SJSA1 (cell line): ENCODE measurements at regions not wholly inside any gene's neighbourhood (a gene's known extent, or its start where the extent isn't known, plus 50 kb on each side); places are given as distances from the start of the nearest gene placed in this dataset.

ENCODE experiments used
- DNase-seq, 2 experiments: peaks; one replicate each; pipeline ENCODE4 v3.0.0-alpha.2; 2015 to 2020; ENCODE audit warnings: low spot score in 2 of 2, low read depth in 1 of 2
- H3K27ac ChIP-seq: fragments of 250-450 bp; sonication (Bioruptor Pico); 2 replicates; pipeline ENCODE4 v1.5.1; 2020; ENCODE audit warnings: mild to moderate bottlenecking, moderate library complexity
- H3K27me3 ChIP-seq: fragments of 250-450 bp; sonication (Bioruptor Pico); replicated peaks from 2 replicates; pipeline ENCODE4 v1.5.1; 2020; ENCODE audit warnings: mild to moderate bottlenecking, moderate library complexity
- H3K36me3 ChIP-seq: fragments of 250-450 bp; sonication (Bioruptor Pico); 2 replicates; pipeline ENCODE4 v1.5.1; 2020; ENCODE audit warnings: mild to moderate bottlenecking
- H3K4me1 ChIP-seq: fragments of 250-450 bp; sonication (Bioruptor Pico); replicated peaks from 2 replicates; pipeline ENCODE4 v1.6.1; 2021; ENCODE audit warnings: mild to moderate bottlenecking
- H3K4me3 ChIP-seq: fragments of 250-450 bp; sonication (Bioruptor Pico); 2 replicates; pipeline ENCODE4 v1.5.1; 2020; ENCODE audit warnings: mild to moderate bottlenecking
- H3K9me3 ChIP-seq: fragments of 250-450 bp; sonication (Bioruptor Pico); replicated peaks from 2 replicates; pipeline ENCODE4 v1.5.1; 2020; ENCODE audit warnings: mild to moderate bottlenecking

DNA sequence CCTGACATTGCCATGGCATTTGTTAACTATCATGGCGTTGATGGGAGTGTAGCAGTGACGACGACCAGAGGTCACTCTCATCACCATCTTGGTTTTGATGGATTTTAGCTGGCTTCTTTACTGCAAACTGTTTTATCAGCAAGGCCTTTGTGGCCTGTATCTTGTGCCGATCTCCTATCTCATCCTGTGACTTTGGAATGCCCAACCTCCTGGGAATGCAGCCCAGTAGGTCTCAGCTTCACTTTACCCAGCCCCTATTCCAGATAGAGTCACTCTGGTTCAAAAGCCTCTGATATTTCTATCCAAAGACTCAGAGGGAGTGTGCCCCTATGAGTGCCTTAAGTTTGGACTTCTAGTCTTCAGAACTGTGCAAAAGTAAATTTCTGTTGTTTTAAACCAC is 130.1 kb downstream of the ADAMTS1 start:
- Histone ChIP-seq H3K4me3 (no peak overlapping the region), H3K4me1 (peaks cover 22% of the 10 kb centered on the region), H3K9me3 (no peaks in the 10 kb centered on the region), H3K36me3 (no peaks in the 10 kb centered on the region), H3K27ac (no peak overlapping the region), H3K27me3 (no peaks in the 10 kb centered on the region)
- DNase-seq = no peak

DNA sequence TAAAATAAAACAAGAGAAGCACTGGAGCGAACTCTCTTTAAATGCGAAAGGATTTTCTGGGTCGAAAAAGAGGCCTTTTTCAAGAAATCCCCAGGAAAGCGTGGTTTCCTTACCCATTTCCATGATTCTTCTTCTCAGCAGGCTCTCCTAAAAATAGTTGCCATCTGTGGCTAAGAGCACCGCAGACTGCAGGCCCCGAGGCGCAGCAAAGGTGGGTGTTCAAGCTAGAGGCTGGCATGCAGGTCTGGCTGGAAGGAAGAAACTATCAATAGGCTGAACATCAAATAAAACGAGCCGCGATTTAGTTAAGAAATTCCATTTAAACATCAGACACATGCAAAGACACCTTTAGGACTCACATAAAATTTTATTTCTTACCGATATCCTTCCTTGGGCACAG is 135.1 kb downstream of the ADAMTS1 start:
- no peaks in the 10 kb centered on the region for H3K27me3 ChIP-seq
- H3K9me3 ChIP-seq = no peaks in the 10 kb centered on the region
- H3K4me3 ChIP-seq = no peak overlapping the region
- H3K36me3 ChIP-seq = no peaks in the 10 kb centered on the region
- H3K27ac ChIP-seq = no peak overlapping the region
- H3K4me1 ChIP-seq = no peaks in the 10 kb centered on the region
- DNase-seq = no peak

DNA sequence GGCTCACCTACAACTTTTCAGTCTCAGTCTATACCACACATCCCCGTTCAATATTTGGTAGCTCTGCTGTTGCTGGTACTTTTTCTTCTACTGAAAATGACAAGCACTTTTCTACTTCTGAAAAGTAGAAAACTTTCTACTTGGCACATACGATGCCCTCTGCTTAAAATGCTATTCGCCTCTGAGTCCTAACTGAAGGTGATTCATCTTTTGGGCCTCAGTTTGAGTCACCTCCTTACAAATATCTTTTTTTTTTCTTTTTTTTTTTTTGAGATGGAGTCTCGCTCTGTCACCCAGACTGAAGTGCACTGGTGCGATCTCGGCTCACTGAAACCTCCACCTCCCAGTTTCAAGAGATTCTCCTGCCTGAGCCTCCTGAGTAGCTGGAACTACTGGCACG is 136.0 kb upstream of the CYYR1 start:
- H3K9me3 ChIP-seq = no peaks in the 10 kb centered on the region
- H3K27me3 ChIP-seq = no peaks in the 10 kb centered on the region
- H3K4me3 ChIP-seq = no peak overlapping the region
- no peak overlapping the region for H3K27ac ChIP-seq
- H3K36me3 ChIP-seq = no peaks in the 10 kb centered on the region
- no peak for DNase-seq
- no peaks in the 10 kb centered on the region for H3K4me1 ChIP-seq

DNA sequence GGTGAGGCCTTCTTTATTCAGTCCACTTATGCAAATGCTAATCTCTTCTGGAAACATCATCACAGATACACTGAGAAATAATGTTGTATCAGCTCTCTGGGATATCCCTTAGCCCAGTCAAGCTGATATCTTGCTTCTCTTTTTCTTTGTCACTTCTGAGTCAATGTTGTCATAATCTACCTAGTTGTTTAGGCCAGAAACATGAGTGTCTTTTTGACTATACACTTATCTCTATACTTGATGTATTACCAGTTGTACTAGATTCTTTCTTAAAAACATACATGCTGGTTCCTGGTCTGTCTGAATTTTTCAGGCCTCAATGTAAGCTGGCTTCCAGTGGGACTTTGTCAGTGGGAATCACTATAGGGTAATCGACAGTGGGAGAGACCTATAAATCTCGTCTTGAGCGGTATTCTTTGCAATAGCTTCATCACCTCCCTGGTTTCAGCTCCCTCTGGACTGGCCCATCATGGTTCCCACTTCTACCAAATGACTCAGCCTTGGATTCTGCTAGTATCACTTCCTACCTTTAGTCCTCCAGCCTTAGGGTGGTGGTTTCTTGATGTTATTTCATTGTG is 135.2 kb upstream of the CYYR1 start:
- Histone ChIP-seq H3K4me3 (no peak overlapping the region), H3K27ac (no peak overlapping the region), H3K9me3 (no peaks in the 10 kb centered on the region), H3K36me3 (no peaks in the 10 kb centered on the region), H3K4me1 (no peaks in the 10 kb centered on the region), H3K27me3 (no peaks in the 10 kb centered on the region)
- no peak for DNase-seq

DNA sequence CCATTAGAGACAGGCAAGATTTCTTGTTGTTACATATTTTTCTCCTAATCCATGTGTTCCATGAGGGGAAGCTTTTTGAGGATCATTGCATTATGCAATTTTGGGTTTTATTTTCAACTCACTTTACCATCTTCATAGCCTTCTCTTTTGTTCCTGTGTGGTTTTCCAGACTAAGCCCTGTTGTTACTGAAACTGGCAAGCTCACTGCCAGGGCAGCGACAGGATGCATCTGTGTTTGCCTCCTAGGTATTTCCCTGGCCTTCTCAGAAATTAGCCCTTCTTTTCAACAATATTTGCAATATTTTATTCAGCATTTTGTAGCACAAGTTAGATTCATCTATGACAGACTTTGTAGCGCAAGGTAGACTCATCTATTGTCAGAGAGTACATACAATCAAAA is 134.2 kb upstream of the CYYR1 start:
- H3K36me3 ChIP-seq = no peaks in the 10 kb centered on the region
- no peaks in the 10 kb centered on the region for H3K4me1 ChIP-seq
- H3K27ac ChIP-seq = no peak overlapping the region
- DNase-seq = no peak
- no peaks in the 10 kb centered on the region for H3K9me3 ChIP-seq
- no peaks in the 10 kb centered on the region for H3K27me3 ChIP-seq
- H3K4me3 ChIP-seq = no peak overlapping the region

DNA sequence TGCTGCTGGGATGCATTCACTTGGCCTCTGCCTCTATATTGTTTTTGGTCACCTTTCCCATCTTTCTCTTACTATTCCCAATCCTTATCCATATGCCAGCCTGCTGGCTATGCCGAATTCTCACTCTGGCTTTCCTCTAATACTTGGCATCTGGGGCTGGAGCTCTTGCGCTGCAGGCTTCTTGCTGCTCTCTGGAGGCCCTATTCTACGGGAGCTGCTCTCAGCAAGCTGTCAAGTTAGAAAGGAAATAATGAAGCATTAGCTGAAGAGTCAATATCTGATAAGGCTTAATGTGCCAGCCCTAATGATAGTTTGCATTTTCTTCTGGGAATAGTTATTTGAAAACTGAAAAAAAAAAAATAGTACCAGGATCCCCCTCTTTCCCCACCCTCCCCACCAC is 125.3 kb upstream of the CYYR1 start:
- no peak overlapping the region for H3K27ac ChIP-seq
- DNase-seq = no peak
- no peaks in the 10 kb centered on the region for H3K4me1 ChIP-seq
- H3K9me3 ChIP-seq = no peaks in the 10 kb centered on the region
- H3K4me3 ChIP-seq = no peak overlapping the region
- H3K36me3 ChIP-seq = no peaks in the 10 kb centered on the region
- H3K27me3 ChIP-seq = no peaks in the 10 kb centered on the region

DNA sequence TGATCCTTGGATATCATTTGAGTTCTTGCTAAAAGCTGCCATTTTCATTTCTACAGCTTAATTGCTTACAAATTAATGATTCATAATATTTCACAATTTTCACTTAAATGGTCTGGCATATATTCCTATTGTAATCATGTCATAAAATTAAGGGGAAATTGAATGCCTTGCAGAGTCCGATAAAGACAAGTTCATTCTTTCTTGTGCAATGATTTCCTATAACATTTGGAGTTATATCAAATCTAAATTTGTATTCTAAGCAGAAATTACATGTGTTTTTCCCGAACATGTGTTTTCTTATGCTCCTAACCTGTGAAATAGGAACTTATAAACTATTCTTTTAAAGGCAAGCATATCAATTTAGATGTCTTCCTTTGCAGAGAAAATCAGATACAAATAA is 118.3 kb upstream of the CYYR1 start:
- no peaks in the 10 kb centered on the region for H3K9me3 ChIP-seq
- no peak overlapping the region for H3K4me3 ChIP-seq
- no peaks in the 10 kb centered on the region for H3K27me3 ChIP-seq
- no peaks in the 10 kb centered on the region for H3K4me1 ChIP-seq
- no peak overlapping the region for H3K27ac ChIP-seq
- no peak for DNase-seq
- H3K36me3 ChIP-seq = no peaks in the 10 kb centered on the region

DNA sequence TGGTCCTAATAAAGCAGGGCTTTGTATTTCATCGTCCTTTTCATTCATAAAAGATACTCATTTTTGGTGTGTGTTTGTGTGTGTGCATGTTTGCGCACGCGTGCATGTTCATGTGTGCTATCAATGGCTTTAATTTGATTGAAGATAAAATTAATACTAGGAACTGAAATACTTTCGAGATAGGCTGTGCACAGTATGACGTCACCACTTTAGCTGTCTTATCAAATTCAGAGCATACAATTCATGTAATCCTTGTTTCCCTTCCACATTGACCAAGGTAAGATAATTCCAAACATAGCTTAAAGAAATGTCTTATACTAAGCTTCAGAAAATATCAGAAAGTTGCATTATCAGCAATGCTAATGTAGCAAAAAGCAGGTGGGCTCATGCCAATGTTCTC is 113.6 kb upstream of the CYYR1 start:
- no peak for DNase-seq
- Histone ChIP-seq H3K4me3 (no peak overlapping the region), H3K27ac (no peak overlapping the region), H3K36me3 (no peaks in the 10 kb centered on the region), H3K27me3 (no peaks in the 10 kb centered on the region), H3K4me1 (no peaks in the 10 kb centered on the region), H3K9me3 (no peaks in the 10 kb centered on the region)

DNA sequence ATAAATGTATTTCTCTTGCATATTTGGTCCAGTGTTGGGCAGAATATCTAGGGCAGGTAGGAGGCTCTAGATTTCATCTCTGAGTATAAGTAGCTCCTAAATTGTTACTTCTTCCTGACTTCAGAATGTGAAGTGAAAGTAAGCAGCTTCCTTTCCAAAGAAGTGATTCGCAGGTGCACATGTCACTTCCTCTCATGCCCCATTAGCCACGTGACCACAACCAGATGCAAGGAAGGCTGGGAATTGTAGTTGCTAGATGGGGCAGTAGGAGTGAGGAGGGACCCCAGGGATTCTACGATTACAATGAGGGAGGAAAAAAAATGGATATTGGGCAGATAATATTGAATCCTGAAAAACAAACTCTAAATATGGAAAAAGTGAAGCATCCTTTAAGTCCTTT is 113.2 kb upstream of the CYYR1 start:
- Histone ChIP-seq H3K4me3 (no peak overlapping the region), H3K27me3 (no peaks in the 10 kb centered on the region), H3K36me3 (no peaks in the 10 kb centered on the region), H3K4me1 (no peaks in the 10 kb centered on the region), H3K9me3 (no peaks in the 10 kb centered on the region), H3K27ac (no peak overlapping the region)
- DNase-seq = no peak

DNA sequence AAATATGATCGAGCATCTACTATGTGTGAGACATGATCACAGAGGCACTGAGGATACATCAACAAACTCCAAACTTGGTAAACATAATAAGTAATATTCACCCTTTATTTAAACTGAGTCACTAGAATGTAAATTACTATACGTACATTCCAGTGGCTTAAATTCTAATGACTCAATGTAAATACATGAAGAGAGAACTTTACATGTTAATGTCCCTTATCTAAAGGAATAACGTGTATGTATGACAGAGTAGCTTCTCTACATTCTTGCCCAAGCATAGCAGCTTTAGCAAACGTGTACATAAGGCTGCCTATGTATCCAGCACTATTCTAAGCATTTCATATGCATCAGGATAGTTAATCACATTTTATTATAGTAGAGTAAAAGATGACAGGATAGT is 111.8 kb upstream of the CYYR1 start:
- DNase-seq = no peak
- H3K9me3 ChIP-seq = no peaks in the 10 kb centered on the region
- no peaks in the 10 kb centered on the region for H3K4me1 ChIP-seq
- no peak overlapping the region for H3K27ac ChIP-seq
- no peak overlapping the region for H3K4me3 ChIP-seq
- H3K36me3 ChIP-seq = no peaks in the 10 kb centered on the region
- H3K27me3 ChIP-seq = no peaks in the 10 kb centered on the region

DNA sequence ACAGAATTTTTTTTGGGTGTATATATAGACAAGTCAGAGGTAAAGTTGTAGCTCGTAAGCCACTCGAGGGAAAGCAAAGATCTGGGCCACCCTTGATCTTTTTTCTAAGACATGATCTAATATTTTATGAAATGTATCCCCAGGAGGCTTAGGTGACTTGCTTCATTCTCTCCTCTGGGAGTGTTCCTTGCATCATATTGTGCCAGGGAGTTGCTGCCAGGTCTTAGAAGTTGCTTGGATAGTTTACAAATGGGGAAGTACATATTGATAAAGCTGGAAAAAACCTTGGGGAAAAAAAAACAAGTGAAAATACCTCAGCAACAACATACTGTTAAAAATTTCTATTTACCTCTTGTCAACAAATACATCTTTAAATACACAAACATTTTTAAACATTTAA is 110.9 kb upstream of the CYYR1 start:
- Histone ChIP-seq H3K36me3 (no peaks in the 10 kb centered on the region), H3K27me3 (no peaks in the 10 kb centered on the region), H3K9me3 (no peaks in the 10 kb centered on the region), H3K4me1 (no peaks in the 10 kb centered on the region), H3K27ac (no peak overlapping the region), H3K4me3 (no peak overlapping the region)
- DNase-seq = no peak

DNA sequence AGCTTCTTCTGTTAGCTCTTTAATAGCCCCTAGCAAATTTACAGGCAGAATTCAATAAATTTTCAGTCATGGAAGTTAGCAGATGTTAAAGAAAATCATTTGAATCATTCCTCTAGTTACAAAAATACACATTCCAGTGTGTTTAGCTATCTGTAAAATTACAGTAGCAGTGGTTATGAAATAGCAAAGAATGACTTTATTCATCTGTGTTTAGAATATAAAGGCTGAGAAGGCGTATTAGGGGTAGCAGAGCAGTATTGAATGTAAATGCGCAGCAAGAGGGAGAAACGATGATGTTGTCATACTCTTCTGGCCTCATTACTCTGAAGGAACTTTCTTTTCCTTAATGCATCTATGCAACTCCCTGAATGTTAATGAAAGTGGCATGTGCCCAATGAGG is 106.2 kb upstream of the CYYR1 start:
- Histone ChIP-seq H3K27ac (no peak overlapping the region), H3K4me3 (no peak overlapping the region), H3K27me3 (no peaks in the 10 kb centered on the region), H3K36me3 (no peaks in the 10 kb centered on the region), H3K4me1 (no peaks in the 10 kb centered on the region), H3K9me3 (no peaks in the 10 kb centered on the region)
- DNase-seq = no peak

DNA sequence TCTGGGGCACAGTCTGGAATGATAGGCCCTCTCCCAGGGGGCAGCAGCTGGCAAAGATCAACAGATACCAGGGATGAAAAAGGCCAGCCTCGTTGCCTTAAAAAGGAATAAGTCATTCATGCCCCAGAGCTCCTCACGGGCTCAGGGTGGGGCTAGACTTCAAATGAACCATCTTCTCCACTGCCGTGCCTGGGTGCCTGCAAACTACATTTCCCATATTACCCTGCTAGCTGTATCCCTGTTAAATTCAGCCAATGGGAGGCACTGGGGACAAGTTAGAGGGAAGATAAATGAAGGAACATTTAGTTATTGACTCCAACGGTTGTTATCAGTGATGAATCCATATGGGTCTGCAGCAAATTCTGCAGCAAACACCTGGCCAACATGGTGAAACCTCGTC is 101.2 kb upstream of the CYYR1 start:
- no peak for DNase-seq
- no peaks in the 10 kb centered on the region for H3K9me3 ChIP-seq
- no peaks in the 10 kb centered on the region for H3K4me1 ChIP-seq
- no peaks in the 10 kb centered on the region for H3K27me3 ChIP-seq
- H3K36me3 ChIP-seq = no peaks in the 10 kb centered on the region
- H3K27ac ChIP-seq = no peak overlapping the region
- no peak overlapping the region for H3K4me3 ChIP-seq

DNA sequence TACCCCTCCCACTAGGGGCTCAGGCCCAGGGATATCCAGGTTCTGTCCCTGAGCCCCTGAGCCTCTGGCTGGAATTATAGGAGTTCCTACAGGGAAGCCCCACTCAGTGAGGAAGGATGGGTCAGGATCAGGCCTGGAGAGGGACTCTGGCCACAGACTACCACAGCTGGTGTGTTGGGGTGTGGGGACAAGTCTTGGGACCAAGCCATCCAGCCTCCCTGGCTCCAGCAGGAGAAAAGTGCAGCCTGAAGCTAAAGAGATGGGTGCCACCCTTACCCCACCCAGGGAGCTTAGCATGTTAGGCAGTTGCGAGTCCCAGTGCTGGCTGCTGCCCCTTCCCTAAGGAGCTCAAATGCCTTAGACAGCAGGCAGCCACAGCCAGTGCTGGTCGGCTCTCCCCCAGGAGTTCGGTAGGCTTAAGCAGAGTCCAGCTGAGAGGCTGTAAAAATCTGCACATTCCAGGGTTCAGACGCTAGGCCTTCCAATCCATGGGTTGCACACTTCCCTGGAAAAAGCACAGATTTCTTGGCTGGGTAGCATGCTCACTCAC is 96.2 kb upstream of the CYYR1 start:
- Histone ChIP-seq H3K27me3 (no peaks in the 10 kb centered on the region), H3K36me3 (no peaks in the 10 kb centered on the region), H3K4me1 (no peaks in the 10 kb centered on the region), H3K27ac (no peak overlapping the region), H3K9me3 (no peaks in the 10 kb centered on the region), H3K4me3 (no peak overlapping the region)
- no peak for DNase-seq

DNA sequence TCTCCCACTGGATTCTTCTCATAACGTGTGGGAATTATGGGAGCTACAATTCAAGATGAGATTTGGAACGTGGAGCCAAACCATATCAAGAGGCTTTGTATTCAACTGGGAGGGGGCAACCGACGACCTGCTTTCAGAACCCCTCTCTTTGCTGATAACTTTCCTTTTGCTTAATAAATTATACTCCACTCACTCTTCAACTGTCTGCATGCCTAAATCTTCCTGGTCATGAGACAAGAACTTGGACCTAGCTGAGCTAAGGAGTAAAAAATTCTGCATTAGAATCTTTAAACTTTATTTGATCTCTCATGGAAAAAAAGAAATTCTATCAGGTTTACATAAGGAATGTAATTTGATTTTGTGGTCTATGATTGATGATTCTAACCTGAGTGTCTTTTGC is 86.7 kb upstream of the CYYR1 start:
- DNase-seq = no peak
- Histone ChIP-seq H3K27me3 (no peaks in the 10 kb centered on the region), H3K9me3 (no peaks in the 10 kb centered on the region), H3K4me1 (no peaks in the 10 kb centered on the region), H3K36me3 (no peaks in the 10 kb centered on the region), H3K27ac (no peak overlapping the region), H3K4me3 (no peak overlapping the region)
